ENCODE measurements at regions not wholly inside any gene's neighbourhood (a gene's known extent, or its start where the extent isn't known, plus 50 kb on each side); places are given as distances from the start of the nearest gene placed in this dataset.

GRCh38 chr12:81809113-81809777 is 50.1 kb upstream of the PPFIA2 start:
- TF ChIP-seq CTCF (IDR thresholded peaks at IDR 0.05; ENCODE audit: low read length) (no peak), EZH2 (optimal IDR thresholded peaks at IDR 0.05; ENCODE audit: low read depth, low read length) (no peak)

Measured in MM.1S (cell line).